NB4 (cell line): ENCODE measurements at regions not wholly inside any gene's neighbourhood (a gene's known extent, or its start where the extent isn't known, plus 50 kb on each side); places are given as distances from the start of the nearest gene placed in this dataset.

ENCODE experiments used
- MAX ChIP-seq: IDR thresholded peaks from 2 replicates; pipeline ENCODE4 v1.6.1; 2011; ENCODE audit warnings: low read depth, low read length
- MYC ChIP-seq: IDR thresholded peaks from 2 replicates; pipeline ENCODE4 v1.6.1; 2011; ENCODE audit warnings: low read depth, low read length
- POLR2A ChIP-seq: IDR thresholded peaks from 2 replicates; pipeline ENCODE4 v1.6.1; 2011; ENCODE audit warnings: mild to moderate bottlenecking; ENCODE audit not compliant: insufficient read length; ENCODE audit errors: extremely low read depth
- TF ChIP-seq, protein P1 (sequence below): IDR thresholded peaks from one replicate; pipeline ENCODE4 v1.5.1; 2012; ENCODE audit warnings: low read depth, low read length

GRCh38 chr10:129096065-129096984 lies 370.7 kb upstream of the MGMT start:
- TF ChIP-seq POLR2A (no peak), MAX (no peak), MYC (no peak)
- TF ChIP-seq, protein P1, sequence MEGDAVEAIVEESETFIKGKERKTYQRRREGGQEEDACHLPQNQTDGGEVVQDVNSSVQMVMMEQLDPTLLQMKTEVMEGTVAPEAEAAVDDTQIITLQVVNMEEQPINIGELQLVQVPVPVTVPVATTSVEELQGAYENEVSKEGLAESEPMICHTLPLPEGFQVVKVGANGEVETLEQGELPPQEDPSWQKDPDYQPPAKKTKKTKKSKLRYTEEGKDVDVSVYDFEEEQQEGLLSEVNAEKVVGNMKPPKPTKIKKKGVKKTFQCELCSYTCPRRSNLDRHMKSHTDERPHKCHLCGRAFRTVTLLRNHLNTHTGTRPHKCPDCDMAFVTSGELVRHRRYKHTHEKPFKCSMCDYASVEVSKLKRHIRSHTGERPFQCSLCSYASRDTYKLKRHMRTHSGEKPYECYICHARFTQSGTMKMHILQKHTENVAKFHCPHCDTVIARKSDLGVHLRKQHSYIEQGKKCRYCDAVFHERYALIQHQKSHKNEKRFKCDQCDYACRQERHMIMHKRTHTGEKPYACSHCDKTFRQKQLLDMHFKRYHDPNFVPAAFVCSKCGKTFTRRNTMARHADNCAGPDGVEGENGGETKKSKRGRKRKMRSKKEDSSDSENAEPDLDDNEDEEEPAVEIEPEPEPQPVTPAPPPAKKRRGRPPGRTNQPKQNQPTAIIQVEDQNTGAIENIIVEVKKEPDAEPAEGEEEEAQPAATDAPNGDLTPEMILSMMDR, result no peak
